CD4-positive, alpha-beta T cell treated with Interleukin-6 for 4 hours (primary cell): ENCODE measurements at regions not wholly inside any gene's neighbourhood (a gene's known extent, or its start where the extent isn't known, plus 50 kb on each side); places are given as distances from the start of the nearest gene placed in this dataset.
"Not testable (repeated sequence)": the region's sequence is repeated elsewhere in the genome, so short reads cannot be mapped to it uniquely, and the experiment has no call there.

Experiments
- DNase-seq: peaks from one replicate; pipeline ENCODE4 v3.0.0-alpha.2; 2020; ENCODE audit warnings: mixed read lengths

GRCh38 chr2:226312155-226312554 is 487.5 kb downstream of the IRS1 start:
- DNase-seq, result no peak

GRCh38 chr2:226310146-226310545 is 489.5 kb downstream of the IRS1 start:
- DNase-seq, result no peak

- no peak for DNase-seq
Measured at GRCh38 chr2:226308986-226309385, 490.6 kb downstream of the IRS1 start.

GRCh38 chr2:226308323-226308680 is 491.3 kb downstream of the IRS1 start:
- no peak for DNase-seq

GRCh38 chr2:226307487-226308322 is 491.9 kb downstream of the IRS1 start:
- DNase-seq, result no peak

- no peak for DNase-seq
Measured at GRCh38 chr2:226306969-226307368, 492.7 kb downstream of the IRS1 start.

- no peak for DNase-seq
Measured at GRCh38 chr2:226304308-226304707, 495.3 kb downstream of the IRS1 start.

- no peak for DNase-seq
Measured at GRCh38 chr2:226303707-226304106, 495.9 kb downstream of the IRS1 start.

- DNase-seq, result no peak
Measured at GRCh38 chr2:226300196-226300886, 499.3 kb downstream of the IRS1 start.

GRCh38 chr2:226299771-226300170 is 499.8 kb downstream of the IRS1 start:
- no peak for DNase-seq

- no peak for DNase-seq
Measured at GRCh38 chr2:226295681-226296080, 503.9 kb downstream of the IRS1 start.

GRCh38 chr2:226295123-226295522 is 504.5 kb downstream of the IRS1 start:
- DNase-seq, result no peak

- DNase-seq, result not testable (repeated sequence)
Measured at GRCh38 chr2:226291281-226291680, 508.3 kb downstream of the IRS1 start.

GRCh38 chr2:226286916-226287315 is 512.7 kb downstream of the IRS1 start:
- no peak for DNase-seq

GRCh38 chr2:226283796-226284195 is 515.8 kb downstream of the IRS1 start:
- DNase-seq, result no peak

- no peak for DNase-seq
Measured at GRCh38 chr2:226282151-226282550, 517.5 kb downstream of the IRS1 start.

GRCh38 chr2:226280136-226280535 is 519.5 kb downstream of the IRS1 start:
- DNase-seq, result not testable (repeated sequence)

- no peak for DNase-seq
Measured at GRCh38 chr2:226275215-226275614, 524.4 kb downstream of the IRS1 start.

- DNase-seq, result no peak
Measured at GRCh38 chr2:226274143-226274542, 525.5 kb downstream of the IRS1 start.

GRCh38 chr2:226273440-226273839 is 526.2 kb downstream of the IRS1 start:
- DNase-seq, result no peak

- DNase-seq, result no peak
Measured at GRCh38 chr2:226272435-226272834, 527.2 kb downstream of the IRS1 start.

- DNase-seq, result no peak
Measured at GRCh38 chr2:226270285-226271058, 529.1 kb downstream of the IRS1 start.

GRCh38 chr2:226267516-226268289 is 531.9 kb downstream of the IRS1 start:
- no peak for DNase-seq
